ENCODE measurements at regions not wholly inside any gene's neighbourhood (a gene's known extent, or its start where the extent isn't known, plus 50 kb on each side); places are given as distances from the start of the nearest gene placed in this dataset.

DNA sequence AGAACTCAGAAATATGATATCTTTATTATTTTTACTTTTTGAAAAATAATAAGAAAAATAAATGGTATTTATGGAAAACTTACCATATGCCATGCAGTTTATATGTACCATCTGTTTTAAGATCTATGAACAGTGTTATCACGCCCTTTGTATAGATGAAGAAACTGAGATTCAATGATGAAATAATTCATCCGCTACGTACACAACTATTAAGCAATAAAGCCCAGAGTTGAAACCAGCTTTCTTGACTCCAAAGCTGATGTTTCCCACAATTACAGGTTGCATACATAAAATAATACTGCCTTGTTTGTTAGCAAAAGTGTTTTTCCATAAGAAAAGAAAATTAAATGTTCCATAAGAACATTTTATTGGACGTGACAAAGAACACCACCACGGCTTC lies 67.2 kb upstream of the BCL6 start:
- no peak for TF ChIP-seq CTCF (IDR thresholded peaks at IDR 0.05; ENCODE audit: low read depth, low read length)
- TF ChIP-seq POLR2A (IDR thresholded peaks at IDR 0.05; ENCODE audit: extremely low read depth, insufficient read length): no peak
